ENCODE measurements at regions not wholly inside any gene's neighbourhood (a gene's known extent, or its start where the extent isn't known, plus 50 kb on each side); places are given as distances from the start of the nearest gene placed in this dataset.

- TF ChIP-seq TCF7L2 (IDR thresholded peaks at IDR 0.05; ENCODE audit: borderline replicate concordance, extremely low read depth, insufficient read depth, insufficient read length) = no peak
Measured at GRCh38 chr3:159843840-159844730, 144.6 kb upstream of the IL12A start (continued).

GRCh38 chr3:159844801-159845261 is 143.8 kb upstream of the IL12A start:
- Histone ChIP-seq H3K9me3 (ENCODE audit: control insufficient read depth in 1 of 2, insufficient read depth in 1 of 2, low read depth in 1 of 2, low read length in 2 of 2) (no peaks in the 10 kb centered on the region), H3K9ac (ENCODE audit: low read length) (no peak overlapping the region), H3K4me1 (ENCODE audit: control insufficient read depth in 1 of 2, insufficient read depth in 2 of 2, low read length in 2 of 2) (no peaks in the 10 kb centered on the region), H4K20me1 (ENCODE audit: insufficient read depth) (no peaks in the 10 kb centered on the region), H3K36me3 (ENCODE audit: control insufficient read depth in 1 of 2, insufficient read depth in 2 of 2, low read length in 2 of 2) (no peaks in the 10 kb centered on the region), H2AFZ (ENCODE audit: low read depth, low read length, poor library complexity, severe bottlenecking) (no peak overlapping the region), H3K4me3 (replicated peaks in 1 of 2; ENCODE audit: low read depth in 1 of 2, low read length in 2 of 2) (no peak overlapping the region), H3K79me2 (ENCODE audit: insufficient read depth, low read length) (no peaks in the 10 kb centered on the region; the same call in none of the 2 replicates), H3K27me3 (ENCODE audit: insufficient read depth, low read length) (no peaks in the 10 kb centered on the region), H3K27ac (ENCODE audit: low read depth, low read length) (no peak overlapping the region), H3K9me2 (ENCODE audit: insufficient read depth) (no peaks in the 10 kb centered on the region), H3K4me2 (ENCODE audit: low read length) (no peak overlapping the region)
- POLR2A ChIA-PET = no interaction called here
- BruUV-seq (replicated peaks) = no TSS peak
- DNase-seq (ENCODE audit: low read depth, low spot score) = no peak
- TF ChIP-seq POLR2AphosphoS5 (IDR thresholded peaks at IDR 0.05; ENCODE audit: low read depth, low read length) (no peak), EZH2 (IDR thresholded peaks at IDR 0.05) (no peak), RAD21 (IDR thresholded peaks at IDR 0.05; ENCODE audit: low read depth) (no peak), YY1 (IDR thresholded peaks at IDR 0.05; ENCODE audit: extremely low read depth, insufficient replicate concordance, low read depth, low read length) (no peak), POLR2A (IDR thresholded peaks at IDR 0.05; ENCODE audit: borderline replicate concordance, extremely low read depth, insufficient read depth, insufficient read length) (no peak), SP1 (IDR thresholded peaks at IDR 0.05; ENCODE audit: low read depth) (no peak), EGR1 (IDR thresholded peaks at IDR 0.05; ENCODE audit: low read depth) (no peak), SIN3A (IDR thresholded peaks at IDR 0.05; ENCODE audit: low read depth) (no peak), CBX3 (IDR thresholded peaks at IDR 0.05; ENCODE audit: low read depth) (no peak), ZFX (IDR thresholded peaks at IDR 0.05) (no peak)
- RAD21 ChIA-PET (ENCODE audit: low non-redundant PET in 1 of 2, low total read pairs in 2 of 2, uncharacterized antibody in 2 of 2, unreplicated experiment in 2 of 2) = no interaction called here
- CTCF ChIA-PET = interaction anchor here (1.2 kb wide), 1 partner anchor 161 kb away, joined by 3 read pairs; no protein-coding TSS in a partner anchor
- intact Hi-C loops (cut with micrococcal nuclease) = no loop called here
- no peak for ATAC-seq

Measured in HCT116 (cell line).